GM23338 (cell line): ENCODE measurements at regions not wholly inside any gene's neighbourhood (a gene's known extent, or its start where the extent isn't known, plus 50 kb on each side); places are given as distances from the start of the nearest gene placed in this dataset.

ENCODE experiments used
- ATAC-seq: fragments of 200-7000 bp; cut with Tn5 transposase; 3 replicates; pipeline ENCODE4 v1.9.1; 2020
- DNase-seq: peaks from one replicate; pipeline ENCODE4 v3.0.0-alpha.2; 2015; ENCODE audit warnings: low spot score
- H2AFZ ChIP-seq: fragments of 200-600 bp; sonication (generic); 2 replicates; pipeline ENCODE4 v1.8.0; 2016; ENCODE audit warnings: antibody characterized with exemption, mild to moderate bottlenecking, moderate library complexity
- H3F3A ChIP-seq: fragments of 200-600 bp; sonication (generic); replicated peaks from 2 replicates; pipeline ENCODE4 v1.8.0; 2017; ENCODE audit warnings: antibody characterized with exemption, mixed run types, low read depth
- H3K27ac ChIP-seq: fragments of 200-600 bp; sonication (generic); 2 replicates; pipeline ENCODE4 v1.6.1; 2016; ENCODE audit warnings: low read depth
- H3K27me3 ChIP-seq: fragments of 200-600 bp; sonication (generic); 2 replicates; pipeline ENCODE4 v1.8.0; 2016; ENCODE audit warnings: mild to moderate bottlenecking, mixed run types, moderate library complexity; ENCODE audit not compliant: insufficient read depth
- H3K36me3 ChIP-seq: fragments of 200-600 bp; sonication (generic); 2 replicates; pipeline ENCODE4 v1.8.0; 2016; ENCODE audit warnings: mild to moderate bottlenecking; ENCODE audit not compliant: insufficient read depth
- H3K4me1 ChIP-seq: fragments of 200-600 bp; sonication (generic); 2 replicates; pipeline ENCODE4 v1.8.0; 2016; ENCODE audit warnings: mild to moderate bottlenecking, moderate library complexity; ENCODE audit not compliant: insufficient read depth
- H3K4me2 ChIP-seq: fragments of 200-600 bp; sonication (generic); 2 replicates; pipeline ENCODE4 v1.7.1; 2017; ENCODE audit warnings: mixed run types
- H3K4me3 ChIP-seq: fragments of 200-600 bp; sonication (generic); 2 replicates; pipeline ENCODE4 v1.6.1; 2016; ENCODE audit warnings: mixed run types
- H3K79me2 ChIP-seq: fragments of 200-600 bp; sonication (generic); replicated peaks from 2 replicates; pipeline ENCODE4 v1.8.0; 2017; ENCODE audit warnings: mild to moderate bottlenecking; ENCODE audit not compliant: insufficient read depth
- H3K9me2 ChIP-seq: fragments of 200-600 bp; sonication (generic); 2 replicates; pipeline ENCODE4 v1.8.0; 2017; ENCODE audit not compliant: insufficient read depth
- H4K20me1 ChIP-seq: fragments of 200-600 bp; sonication (generic); replicated peaks from 2 replicates; pipeline ENCODE4 v1.8.0; 2017; ENCODE audit warnings: mild to moderate bottlenecking; ENCODE audit not compliant: insufficient read depth
- H3K27ac Mint-ChIP-seq: 2 replicates; pipeline ENCODE4 v1.8.0; 2020; ENCODE audit warnings: inconsistent platforms, mild to moderate bottlenecking, moderate library complexity, mixed read lengths
- H3K27me3 Mint-ChIP-seq: 3 replicates; pipeline ENCODE4 v1.8.0; 2022; ENCODE audit warnings: low read depth, mild to moderate bottlenecking, moderate library complexity, mixed read lengths, inconsistent platforms; ENCODE audit not compliant: insufficient read depth, poor library complexity
- H3K36me3 Mint-ChIP-seq: 3 replicates; pipeline ENCODE4 v1.8.0; 2021; ENCODE audit warnings: low read depth, mild to moderate bottlenecking, inconsistent platforms, moderate library complexity, mixed read lengths
- H3K4me1 Mint-ChIP-seq: 3 replicates; pipeline ENCODE4 v1.8.0; 2020; ENCODE audit warnings: mild to moderate bottlenecking, inconsistent platforms, mixed read lengths
- H3K4me3 Mint-ChIP-seq: 3 replicates; pipeline ENCODE4 v1.8.0; 2021; ENCODE audit warnings: moderate library complexity, mild to moderate bottlenecking, inconsistent platforms, mixed read lengths
- H3K9me3 Mint-ChIP-seq: 3 replicates; pipeline ENCODE4 v1.8.0; 2020; ENCODE audit warnings: moderate library complexity, mild to moderate bottlenecking, inconsistent platforms, mixed read lengths
- CREB1 ChIP-seq: fragments of 250-450 bp; sonication (Bioruptor Pico); IDR thresholded peaks from 2 replicates; pipeline ENCODE4 v1.5.0; 2020; ENCODE audit warnings: low read depth, mild to moderate bottlenecking, moderate library complexity
- ETS1 ChIP-seq: IDR thresholded peaks from 2 replicates; pipeline ENCODE4 v1.6.1; 2016; ENCODE audit warnings: antibody characterized with exemption
- EZH2 ChIP-seq: fragments of 200-600 bp; sonication (generic); IDR thresholded peaks from one replicate; pipeline ENCODE4 v1.8.0; 2017; ENCODE audit warnings: antibody characterized with exemption, mild to moderate bottlenecking, low read depth; ENCODE audit not compliant: unreplicated experiment
- EZH2phosphoT487 ChIP-seq: fragments of 200-600 bp; sonication (generic); IDR thresholded peaks from one replicate; pipeline ENCODE4 v1.8.1; 2018; ENCODE audit warnings: antibody characterized with exemption; ENCODE audit not compliant: unreplicated experiment
- JUNB ChIP-seq: IDR thresholded peaks from one replicate; pipeline ENCODE4 v1.6.1; 2016; ENCODE audit warnings: antibody characterized with exemption; ENCODE audit not compliant: unreplicated experiment
- NANOG ChIP-seq: IDR thresholded peaks from 2 replicates; pipeline ENCODE4 v1.6.1; 2016; ENCODE audit warnings: antibody characterized with exemption, borderline replicate concordance
- POLR2AphosphoS5 ChIP-seq: IDR thresholded peaks from 2 replicates; pipeline ENCODE4 v1.6.1; 2016; ENCODE audit warnings: antibody characterized with exemption, low read depth
- REST ChIP-seq: IDR thresholded peaks from one replicate; pipeline ENCODE4 v1.6.1; 2018; ENCODE audit warnings: antibody characterized with exemption; ENCODE audit not compliant: unreplicated experiment
- STAT1 ChIP-seq: IDR thresholded peaks from one replicate; pipeline ENCODE4 v1.6.1; 2016; ENCODE audit warnings: antibody characterized with exemption; ENCODE audit not compliant: unreplicated experiment
- ZNF114 ChIP-seq: fragments of 250-450 bp; sonication (Bioruptor Pico); IDR thresholded peaks from 2 replicates; pipeline ENCODE4 v1.5.0; 2020; ENCODE audit warnings: mild to moderate bottlenecking, moderate library complexity
- ZNF331 ChIP-seq: fragments of 250-450 bp; sonication (Bioruptor Pico); IDR thresholded peaks from 2 replicates; pipeline ENCODE4 v1.5.0; 2020; ENCODE audit warnings: low read depth, mild to moderate bottlenecking, moderate library complexity
- ZNF462 ChIP-seq: fragments of 250-450 bp; sonication (Bioruptor Pico); IDR thresholded peaks from 2 replicates; pipeline ENCODE4 v1.5.0; 2020; ENCODE audit warnings: mild to moderate bottlenecking, moderate library complexity

- Mint-ChIP-seq H3K9me3 (no peaks in the 10 kb centered on the region), H3K4me3 (no peak overlapping the region), H3K27ac (no peak overlapping the region), H3K36me3 (no peaks in the 10 kb centered on the region), H3K27me3 (peaks cover 2% of the 10 kb centered on the region), H3K4me1 (peaks cover 20% of the 10 kb centered on the region; the same call in 2 of the 3 replicates)
- Histone ChIP-seq H3K4me1 (peaks cover 15% of the 10 kb centered on the region), H3K36me3 (no peaks in the 10 kb centered on the region), H3K4me3 (no peak overlapping the region), H3K4me2 (no peak overlapping the region), H3K27ac (no peak overlapping the region), H3K27me3 (no peaks in the 10 kb centered on the region), H4K20me1 (no peaks in the 10 kb centered on the region), H3K9me2 (no peaks in the 10 kb centered on the region), H3K79me2 (no peaks in the 10 kb centered on the region), H2AFZ (no peak overlapping the region), H3F3A (no peaks in the 10 kb centered on the region)
- TF ChIP-seq CREB1 (CRISPR knock-in tag) (no peak), ETS1 (no peak), NANOG (no peak), STAT1 (no peak), JUNB (no peak), REST (no peak), ZNF114 (no peak), POLR2AphosphoS5 (no peak), EZH2phosphoT487 (no peak), EZH2 (no peak), ZNF331 (CRISPR knock-in tag) (no peak), ZNF462 (CRISPR knock-in tag) (no peak)
- ATAC-seq (no peak), DNase-seq (no peak)
Observed at GRCh38 chr4:102153391-102153790, 191.9 kb downstream of the SLC39A8 start.
